AG09319 (cell line): ENCODE measurements at regions not wholly inside any gene's neighbourhood (a gene's known extent, or its start where the extent isn't known, plus 50 kb on each side); places are given as distances from the start of the nearest gene placed in this dataset.
A peak's percentile ranks its signal among the peaks of the same experiment; 100 is the strongest.

Source experiments
- DNase-seq: peaks from one replicate; pipeline ENCODE4 v3.0.0-alpha.2; 2010; ENCODE audit warnings: low read depth; ENCODE audit errors: extremely low read depth
- CTCF ChIP-seq: IDR thresholded peaks from 2 replicates; pipeline ENCODE4 v1.5.1; 2011; ENCODE audit warnings: low read depth, mild to moderate bottlenecking, inconsistent platforms, low read length, moderate library complexity

GRCh38 chr18:55864281-55864680, 276.3 kb upstream of the TCF4 start:
- no peak for TF ChIP-seq CTCF

GRCh38 chr18:55863876-55864275, 275.9 kb upstream of the TCF4 start:
- TF ChIP-seq CTCF = no peak
- peak; percentile 83 for DNase-seq

More at GRCh38 chr18:55864281-55864680, 276.3 kb upstream of the TCF4 start:
- DNase-seq = no peak

- no peak for TF ChIP-seq CTCF
- no peak for DNase-seq
Measured at GRCh38 chr18:55863391-55863706, 275.4 kb upstream of the TCF4 start.

GRCh38 chr18:55862693-55863390, 274.9 kb upstream of the TCF4 start:
- no peak for TF ChIP-seq CTCF
- DNase-seq = no peak

- DNase-seq = peak; percentile 23
Measured at GRCh38 chr18:55861266-55861665, 273.3 kb upstream of the TCF4 start.

GRCh38 chr18:55858661-55859515, 270.9 kb upstream of the TCF4 start:
- no peak for TF ChIP-seq CTCF
- peak; percentile 24 for DNase-seq

More at GRCh38 chr18:55861266-55861665, 273.3 kb upstream of the TCF4 start:
- TF ChIP-seq CTCF = peak; percentile 75

- TF ChIP-seq CTCF = no peak
- DNase-seq = no peak
Measured at GRCh38 chr18:55857956-55858355, 270.0 kb upstream of the TCF4 start.
